ENCODE measurements at regions not wholly inside any gene's neighbourhood (a gene's known extent, or its start where the extent isn't known, plus 50 kb on each side); places are given as distances from the start of the nearest gene placed in this dataset.

DNA sequence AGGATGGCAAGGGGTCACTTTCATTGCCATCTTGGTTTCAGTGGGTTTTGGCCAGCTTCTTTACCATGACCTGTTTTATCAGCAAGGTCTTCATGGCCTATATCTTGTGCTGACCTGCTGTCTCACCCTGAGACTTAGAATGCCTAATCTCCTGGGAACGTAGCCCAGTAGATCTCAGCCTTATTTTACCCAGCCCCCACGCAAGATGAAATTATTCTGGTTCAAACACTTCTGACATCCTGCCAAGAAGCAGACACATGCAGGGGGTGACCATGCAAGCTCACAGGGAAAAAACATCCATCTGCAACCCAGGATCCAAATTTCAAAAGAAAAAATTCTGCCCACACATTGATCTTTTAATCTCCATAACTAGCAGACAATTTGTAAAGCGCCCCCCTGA is 88.4 kb upstream of the EEPD1 start:
- TF ChIP-seq POLR2A (IDR thresholded peaks at IDR 0.05) (no peak), EP300 (IDR thresholded peaks at IDR 0.05; ENCODE audit: low read depth) (no peak), POLR2AphosphoS5 (IDR thresholded peaks at IDR 0.05) (no peak)
- TF ChIP-seq, protein P1, sequence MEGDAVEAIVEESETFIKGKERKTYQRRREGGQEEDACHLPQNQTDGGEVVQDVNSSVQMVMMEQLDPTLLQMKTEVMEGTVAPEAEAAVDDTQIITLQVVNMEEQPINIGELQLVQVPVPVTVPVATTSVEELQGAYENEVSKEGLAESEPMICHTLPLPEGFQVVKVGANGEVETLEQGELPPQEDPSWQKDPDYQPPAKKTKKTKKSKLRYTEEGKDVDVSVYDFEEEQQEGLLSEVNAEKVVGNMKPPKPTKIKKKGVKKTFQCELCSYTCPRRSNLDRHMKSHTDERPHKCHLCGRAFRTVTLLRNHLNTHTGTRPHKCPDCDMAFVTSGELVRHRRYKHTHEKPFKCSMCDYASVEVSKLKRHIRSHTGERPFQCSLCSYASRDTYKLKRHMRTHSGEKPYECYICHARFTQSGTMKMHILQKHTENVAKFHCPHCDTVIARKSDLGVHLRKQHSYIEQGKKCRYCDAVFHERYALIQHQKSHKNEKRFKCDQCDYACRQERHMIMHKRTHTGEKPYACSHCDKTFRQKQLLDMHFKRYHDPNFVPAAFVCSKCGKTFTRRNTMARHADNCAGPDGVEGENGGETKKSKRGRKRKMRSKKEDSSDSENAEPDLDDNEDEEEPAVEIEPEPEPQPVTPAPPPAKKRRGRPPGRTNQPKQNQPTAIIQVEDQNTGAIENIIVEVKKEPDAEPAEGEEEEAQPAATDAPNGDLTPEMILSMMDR (IDR thresholded peaks at IDR 0.05): no peak
